ENCODE measurements at regions not wholly inside any gene's neighbourhood (a gene's known extent, or its start where the extent isn't known, plus 50 kb on each side); places are given as distances from the start of the nearest gene placed in this dataset.
"Not testable (repeated sequence)": the region's sequence is repeated elsewhere in the genome, so short reads cannot be mapped to it uniquely, and the experiment has no call there.

- no peak for DNase-seq
Observed at GRCh38 chr15:57883701-57884100, 177.2 kb downstream of the POLR2M start.

- DNase-seq: no peak
Observed at GRCh38 chr15:57884936-57885335, 178.4 kb downstream of the POLR2M start.

- no peak for DNase-seq
Observed at GRCh38 chr15:57885435-57885834, 178.9 kb downstream of the POLR2M start.

DNA sequence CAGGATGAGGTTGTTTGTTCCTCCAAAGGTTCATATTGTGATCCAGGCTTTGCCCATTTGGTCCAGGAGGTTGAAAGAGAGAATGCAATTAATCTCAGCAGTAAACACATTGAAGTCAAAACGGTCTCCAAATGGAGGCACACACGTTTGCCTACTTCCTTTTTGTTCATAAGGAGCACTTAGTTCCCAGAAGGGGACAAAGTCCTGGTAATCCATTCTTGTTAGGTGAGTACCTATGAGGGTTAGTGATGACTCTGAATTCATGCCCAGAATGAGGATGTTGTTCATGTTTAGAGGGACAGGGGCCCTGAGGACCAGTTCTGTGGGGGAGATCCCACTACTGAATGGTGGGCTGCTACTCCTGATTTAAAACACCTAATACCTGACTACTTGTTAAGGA, 177.7 kb downstream of the ALDH1A2 start:
- DNase-seq: no peak

DNA sequence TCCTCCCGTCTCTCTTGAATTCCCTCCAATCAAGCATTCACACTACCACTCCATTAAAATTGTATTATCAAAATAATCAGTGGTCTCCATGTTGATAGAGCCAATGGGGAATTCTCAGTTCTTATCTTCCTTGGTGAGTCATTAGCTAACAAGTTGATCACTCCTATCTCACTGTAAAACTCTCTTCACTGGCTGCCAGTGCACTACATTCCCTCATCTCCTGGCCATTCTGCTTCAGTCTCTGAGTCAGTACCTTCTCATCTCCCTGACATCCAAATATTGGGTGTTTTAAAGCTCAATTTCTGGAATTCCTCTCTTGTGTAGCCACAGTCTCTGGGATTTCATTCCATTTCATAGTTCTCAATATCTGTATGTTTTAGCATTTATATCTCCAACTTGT, 175.2 kb downstream of the ALDH1A2 start:
- no peak for DNase-seq

GRCh38 chr15:57890878-57891277, 174.6 kb downstream of the ALDH1A2 start:
- DNase-seq: no peak

GRCh38 chr15:57892181-57892580, 173.3 kb downstream of the ALDH1A2 start:
- DNase-seq: no peak

DNA sequence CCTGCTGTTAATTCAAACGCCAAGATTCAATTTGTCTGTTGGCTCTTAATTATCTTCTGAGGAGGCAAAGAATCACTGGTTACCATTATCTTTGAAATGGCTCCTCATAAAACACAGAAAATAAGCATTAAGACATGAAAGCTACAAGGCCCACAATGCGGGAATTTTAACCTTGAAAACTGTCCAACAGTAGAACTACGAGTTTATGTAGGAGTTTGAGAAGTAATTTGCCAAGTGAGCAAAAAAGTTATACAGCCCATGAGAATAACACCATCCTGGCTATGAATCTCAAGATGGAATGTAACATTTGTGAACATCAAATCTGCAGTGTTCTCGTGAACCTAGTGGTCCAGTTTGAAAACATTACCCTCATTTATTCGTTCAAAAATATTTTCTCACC, 172.5 kb downstream of the ALDH1A2 start:
- no peak for DNase-seq

- DNase-seq: no peak
Observed at GRCh38 chr15:57895291-57895690, 170.2 kb downstream of the ALDH1A2 start.

GRCh38 chr15:57896114-57896513, 169.4 kb downstream of the ALDH1A2 start:
- DNase-seq: no peak

DNA sequence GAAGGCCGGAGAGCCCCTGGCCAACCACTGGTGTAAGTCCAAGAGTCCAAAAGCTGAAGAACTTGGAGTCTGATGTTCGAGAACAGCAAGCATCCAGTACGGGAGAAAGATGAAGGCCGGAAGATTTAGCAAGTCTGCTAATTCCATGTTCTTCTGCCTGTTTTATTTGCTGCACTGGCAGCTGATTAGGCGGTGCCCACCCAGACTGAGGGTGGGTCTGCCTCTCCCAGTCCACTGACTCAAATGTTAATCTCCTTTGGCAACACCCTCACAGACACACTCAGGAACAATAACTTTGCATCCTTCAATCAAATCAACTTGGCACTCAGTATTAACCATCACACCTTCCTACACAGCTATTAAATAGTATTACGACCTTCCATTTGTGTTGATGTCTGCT, 168.6 kb downstream of the ALDH1A2 start:
- not testable (repeated sequence) for DNase-seq

DNA sequence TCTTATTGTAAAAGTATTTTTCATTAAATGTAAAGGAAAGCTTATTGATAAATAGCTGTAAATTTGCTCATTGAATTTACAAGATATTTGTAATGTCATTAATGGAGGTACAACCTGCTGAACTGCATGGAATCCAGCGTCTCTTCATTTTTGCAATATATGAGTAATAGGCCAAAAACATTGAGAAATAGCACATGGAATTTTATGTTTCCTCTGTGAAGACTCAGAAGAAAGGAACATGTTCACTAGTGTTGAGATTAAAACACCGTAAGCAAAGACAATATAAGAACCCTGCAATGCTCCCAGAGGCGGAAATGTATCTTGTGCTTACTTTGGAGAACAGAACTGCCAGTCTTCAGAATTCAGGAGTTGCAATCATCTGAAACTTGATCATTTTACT, 167.6 kb downstream of the ALDH1A2 start:
- DNase-seq: no peak

DNA sequence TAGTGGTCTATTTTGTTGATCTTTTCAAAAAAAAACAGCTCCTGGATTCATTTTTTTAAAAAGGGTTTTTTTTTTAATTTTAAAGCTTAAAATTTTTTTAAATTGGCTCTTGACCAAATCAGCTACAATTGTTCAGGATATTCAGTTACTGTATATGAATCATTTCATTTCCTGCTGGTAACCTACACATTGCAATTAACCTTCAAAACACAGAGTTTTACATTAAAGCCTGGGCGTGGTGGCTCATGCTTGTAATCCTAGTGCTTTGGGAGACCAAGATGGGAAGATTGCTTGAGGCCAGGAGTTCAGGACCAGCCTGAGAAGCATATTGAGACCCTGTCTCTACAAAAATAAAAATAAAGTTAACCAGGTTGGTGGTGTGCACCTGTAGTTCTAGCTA, 163.4 kb downstream of the ALDH1A2 start:
- no peak for DNase-seq

Data from stimulated activated naive CD4-positive, alpha-beta T cell treated with Interleukin-2 at 50 U/mL for 16 hours (primary cell).